GM18505 (cell line): ENCODE measurements at regions not wholly inside any gene's neighbourhood (a gene's known extent, or its start where the extent isn't known, plus 50 kb on each side); places are given as distances from the start of the nearest gene placed in this dataset.

Experiments used
- ATAC-seq: cut with Tn5 transposase; IDR thresholded peaks from one replicate; pipeline ENCODE4 v1.9.1; 2021; ENCODE audit not compliant: unreplicated experiment
- POLR2A ChIP-seq: IDR thresholded peaks from 4 replicates; pipeline ENCODE4 v1.6.1; 2011; ENCODE audit warnings: borderline replicate concordance; ENCODE audit not compliant: insufficient read depth, insufficient read length; ENCODE audit errors: extremely low read depth

GRCh38 chr6:146903451-146903850, 300.8 kb upstream of the STXBP5 start:
- no peak for ATAC-seq
- TF ChIP-seq POLR2A = no peak

GRCh38 chr6:146904596-146904995, 299.6 kb upstream of the STXBP5 start:
- TF ChIP-seq POLR2A = no peak
- no peak for ATAC-seq

GRCh38 chr6:146905181-146905704, 299.0 kb upstream of the STXBP5 start:
- ATAC-seq = no peak
- no peak for TF ChIP-seq POLR2A

- ATAC-seq = no peak
- TF ChIP-seq POLR2A = no peak
Measured at GRCh38 chr6:146908786-146909185, 295.4 kb upstream of the STXBP5 start.

- no peak for TF ChIP-seq POLR2A
- ATAC-seq = no peak
Measured at GRCh38 chr6:146909376-146909775, 294.8 kb upstream of the STXBP5 start.

- ATAC-seq = no peak
- TF ChIP-seq POLR2A = no peak
Measured at GRCh38 chr6:146909886-146910285, 294.3 kb upstream of the STXBP5 start.

GRCh38 chr6:146910611-146911010, 293.6 kb upstream of the STXBP5 start:
- ATAC-seq = no peak
- TF ChIP-seq POLR2A = no peak

- ATAC-seq = no peak
- no peak for TF ChIP-seq POLR2A
Measured at GRCh38 chr6:146911635-146912215, 292.5 kb upstream of the STXBP5 start.

GRCh38 chr6:146912730-146913685, 291.2 kb upstream of the STXBP5 start:
- ATAC-seq = no peak
- TF ChIP-seq POLR2A = no peak

- no peak for ATAC-seq
- TF ChIP-seq POLR2A = no peak
Measured at GRCh38 chr6:146913842-146914488, 290.3 kb upstream of the STXBP5 start.

GRCh38 chr6:146914489-146915483, 289.4 kb upstream of the STXBP5 start:
- no peak for TF ChIP-seq POLR2A
- ATAC-seq = no peak

- ATAC-seq = no peak
Measured at GRCh38 chr6:146915671-146916127, 288.5 kb upstream of the STXBP5 start.

GRCh38 chr6:146916435-146917025, 287.7 kb upstream of the STXBP5 start:
- no peak for ATAC-seq
- TF ChIP-seq POLR2A = no peak

More at GRCh38 chr6:146915671-146916127, 288.5 kb upstream of the STXBP5 start:
- no peak for TF ChIP-seq POLR2A

GRCh38 chr6:146917182-146917581, 287.0 kb upstream of the STXBP5 start:
- no peak for ATAC-seq
- no peak for TF ChIP-seq POLR2A
